HCT116 (cell line): ENCODE measurements at regions not wholly inside any gene's neighbourhood (a gene's known extent, or its start where the extent isn't known, plus 50 kb on each side); places are given as distances from the start of the nearest gene placed in this dataset.

ENCODE experiments used
- ATF3 ChIP-seq: IDR thresholded peaks from 2 replicates; pipeline ENCODE4 v1.6.1; 2012
- CBX3 ChIP-seq: IDR thresholded peaks from 2 replicates; pipeline ENCODE4 v1.6.1; 2012; ENCODE audit warnings: low read depth
- CEBPB ChIP-seq: IDR thresholded peaks from 2 replicates; pipeline ENCODE4 v1.6.1; 2012; ENCODE audit warnings: low read depth
- EGR1 ChIP-seq: IDR thresholded peaks from 2 replicates; pipeline ENCODE4 v1.6.1; 2012; ENCODE audit warnings: low read depth
- EZH2 ChIP-seq: fragments of 200-600 bp; sonication (generic); IDR thresholded peaks from 2 replicates; pipeline ENCODE4 v1.6.1; 2017; ENCODE audit warnings: antibody characterized with exemption, mixed run types
- EZH2phosphoT487 ChIP-seq: fragments of 200-600 bp; IDR thresholded peaks from 2 replicates; pipeline ENCODE4 v1.6.1; 2018; ENCODE audit warnings: antibody characterized with exemption, borderline replicate concordance
- POLR2A ChIP-seq: IDR thresholded peaks from 2 replicates; pipeline ENCODE4 v1.7.0; 2011; ENCODE audit warnings: borderline replicate concordance; ENCODE audit not compliant: insufficient read depth, insufficient read length; ENCODE audit errors: extremely low read depth
- POLR2AphosphoS5 ChIP-seq: IDR thresholded peaks from 2 replicates; pipeline ENCODE4 v1.6.1; 2011; ENCODE audit warnings: mild to moderate bottlenecking, low read depth, low read length, moderate library complexity
- ZNF274 ChIP-seq: fragments of 200-500 bp; sonication (Bioruptor generic); IDR thresholded peaks from 2 replicates; pipeline ENCODE4 v1.6.1; 2014; ENCODE audit warnings: mild to moderate bottlenecking, low read depth, low read length, inconsistent platforms
- TF ChIP-seq, protein P1 (sequence below), 3 experiments: fragments of 200-600 bp in 1 of 3; sonication (generic) in 1 of 3; IDR thresholded peaks in 2 of 3; conservative IDR thresholded peaks in 1 of 3; 2 replicates each; pipeline ENCODE4 v1.5.1; 2012 to 2017; ENCODE audit warnings: low read depth in 2 of 3, low read length in 2 of 3, antibody characterized with exemption in 1 of 3, borderline replicate concordance in 1 of 3, control low read depth in 1 of 3, mild to moderate bottlenecking in 1 of 3, mixed read lengths in 1 of 3, mixed run types in 1 of 3, moderate library complexity in 1 of 3; ENCODE audit not compliant: insufficient read depth in 1 of 3
- TF ChIP-seq, protein P2 (sequence below): IDR thresholded peaks from 2 replicates; pipeline ENCODE4 v1.6.1; 2012; ENCODE audit warnings: low read depth

- TF ChIP-seq POLR2A (no peak), ATF3 (no peak), CBX3 (no peak), ZNF274 (no peak), EZH2phosphoT487 (no peak), EGR1 (no peak), EZH2 (no peak), POLR2AphosphoS5 (no peak), CEBPB (no peak)
- TF ChIP-seq, protein P1, sequence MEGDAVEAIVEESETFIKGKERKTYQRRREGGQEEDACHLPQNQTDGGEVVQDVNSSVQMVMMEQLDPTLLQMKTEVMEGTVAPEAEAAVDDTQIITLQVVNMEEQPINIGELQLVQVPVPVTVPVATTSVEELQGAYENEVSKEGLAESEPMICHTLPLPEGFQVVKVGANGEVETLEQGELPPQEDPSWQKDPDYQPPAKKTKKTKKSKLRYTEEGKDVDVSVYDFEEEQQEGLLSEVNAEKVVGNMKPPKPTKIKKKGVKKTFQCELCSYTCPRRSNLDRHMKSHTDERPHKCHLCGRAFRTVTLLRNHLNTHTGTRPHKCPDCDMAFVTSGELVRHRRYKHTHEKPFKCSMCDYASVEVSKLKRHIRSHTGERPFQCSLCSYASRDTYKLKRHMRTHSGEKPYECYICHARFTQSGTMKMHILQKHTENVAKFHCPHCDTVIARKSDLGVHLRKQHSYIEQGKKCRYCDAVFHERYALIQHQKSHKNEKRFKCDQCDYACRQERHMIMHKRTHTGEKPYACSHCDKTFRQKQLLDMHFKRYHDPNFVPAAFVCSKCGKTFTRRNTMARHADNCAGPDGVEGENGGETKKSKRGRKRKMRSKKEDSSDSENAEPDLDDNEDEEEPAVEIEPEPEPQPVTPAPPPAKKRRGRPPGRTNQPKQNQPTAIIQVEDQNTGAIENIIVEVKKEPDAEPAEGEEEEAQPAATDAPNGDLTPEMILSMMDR (IDR thresholded peaks at IDR 0.05 in 2 of 3, conservative IDR thresholded peaks at IDR 0.05 in 1 of 3; ENCODE audit: borderline replicate concordance in 1 of 3, insufficient read depth in 1 of 3, low read depth in 2 of 3, low read length in 2 of 3) = no peak
- TF ChIP-seq, protein P2, sequence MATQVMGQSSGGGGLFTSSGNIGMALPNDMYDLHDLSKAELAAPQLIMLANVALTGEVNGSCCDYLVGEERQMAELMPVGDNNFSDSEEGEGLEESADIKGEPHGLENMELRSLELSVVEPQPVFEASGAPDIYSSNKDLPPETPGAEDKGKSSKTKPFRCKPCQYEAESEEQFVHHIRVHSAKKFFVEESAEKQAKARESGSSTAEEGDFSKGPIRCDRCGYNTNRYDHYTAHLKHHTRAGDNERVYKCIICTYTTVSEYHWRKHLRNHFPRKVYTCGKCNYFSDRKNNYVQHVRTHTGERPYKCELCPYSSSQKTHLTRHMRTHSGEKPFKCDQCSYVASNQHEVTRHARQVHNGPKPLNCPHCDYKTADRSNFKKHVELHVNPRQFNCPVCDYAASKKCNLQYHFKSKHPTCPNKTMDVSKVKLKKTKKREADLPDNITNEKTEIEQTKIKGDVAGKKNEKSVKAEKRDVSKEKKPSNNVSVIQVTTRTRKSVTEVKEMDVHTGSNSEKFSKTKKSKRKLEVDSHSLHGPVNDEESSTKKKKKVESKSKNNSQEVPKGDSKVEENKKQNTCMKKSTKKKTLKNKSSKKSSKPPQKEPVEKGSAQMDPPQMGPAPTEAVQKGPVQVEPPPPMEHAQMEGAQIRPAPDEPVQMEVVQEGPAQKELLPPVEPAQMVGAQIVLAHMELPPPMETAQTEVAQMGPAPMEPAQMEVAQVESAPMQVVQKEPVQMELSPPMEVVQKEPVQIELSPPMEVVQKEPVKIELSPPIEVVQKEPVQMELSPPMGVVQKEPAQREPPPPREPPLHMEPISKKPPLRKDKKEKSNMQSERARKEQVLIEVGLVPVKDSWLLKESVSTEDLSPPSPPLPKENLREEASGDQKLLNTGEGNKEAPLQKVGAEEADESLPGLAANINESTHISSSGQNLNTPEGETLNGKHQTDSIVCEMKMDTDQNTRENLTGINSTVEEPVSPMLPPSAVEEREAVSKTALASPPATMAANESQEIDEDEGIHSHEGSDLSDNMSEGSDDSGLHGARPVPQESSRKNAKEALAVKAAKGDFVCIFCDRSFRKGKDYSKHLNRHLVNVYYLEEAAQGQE = no peak
Measured at GRCh38 chr3:74510261-74510818, 104.1 kb downstream of the CNTN3 start.
